PC-9 (cell line): ENCODE measurements at regions not wholly inside any gene's neighbourhood (a gene's known extent, or its start where the extent isn't known, plus 50 kb on each side); places are given as distances from the start of the nearest gene placed in this dataset.

ENCODE experiments used
- BruUV-seq: library from RNA; stranded (reverse); fragments of 400-500 nt; replicated peaks from 2 replicates; lab custom pipeline; 2021; lab: Mats Ljungman, UMichigan
- CTCF ChIA-PET: fragments of 300-600 bp; sonication (Branson Sonifier 250); formaldehyde crosslinking; loops from one replicate; lab custom pipeline; 2022; ENCODE audit warnings: antibody characterized with exemption; lab: Charles Lee
- POLR2A ChIA-PET: fragments of 300-600 bp; sonication (Branson Sonifier 250); formaldehyde crosslinking; loops from one replicate; lab custom pipeline; 2022; ENCODE audit warnings: antibody characterized with exemption; ENCODE audit not compliant: unreplicated experiment; lab: Charles Lee
- DNase-seq, 2 experiments: peaks; one replicate each; pipeline versions ENCODE4 v3.0.0 to v3.0.0-alpha.2; 2015 to 2022; ENCODE audit warnings: mixed read lengths in 1 of 2
- H2AFZ ChIP-seq: fragments of 200-600 bp; sonication (generic); 2 replicates; pipeline ENCODE4 v1.8.1; 2017; ENCODE audit warnings: antibody characterized with exemption
- H3F3A ChIP-seq: fragments of 200-600 bp; sonication (generic); 2 replicates; pipeline ENCODE4 v1.8.1; 2017; ENCODE audit warnings: antibody characterized with exemption, mild to moderate bottlenecking, low read depth; ENCODE audit not compliant: insufficient read depth
- H3K27ac ChIP-seq: fragments of 200-600 bp; sonication (generic); 2 replicates; pipeline ENCODE4 v1.6.1; 2016; ENCODE audit warnings: mixed run types
- H3K27me3 ChIP-seq: fragments of 200-600 bp; sonication (generic); 2 replicates; pipeline ENCODE4 v1.6.1; 2016; ENCODE audit warnings: low read depth, mixed run types; ENCODE audit not compliant: insufficient read depth
- H3K36me3 ChIP-seq: fragments of 200-600 bp; sonication (generic); 2 replicates; pipeline ENCODE4 v1.6.1; 2016; ENCODE audit warnings: low read depth, mixed run types
- H3K4me1 ChIP-seq: fragments of 200-600 bp; sonication (generic); replicated peaks from 2 replicates; pipeline ENCODE4 v1.6.1; 2016; ENCODE audit warnings: mixed run types; ENCODE audit not compliant: insufficient read depth
- H3K4me2 ChIP-seq: fragments of 200-600 bp; sonication (generic); 2 replicates; pipeline ENCODE4 v1.6.1; 2017; ENCODE audit warnings: mixed run types
- H3K4me3 ChIP-seq: fragments of 200-600 bp; sonication (generic); 2 replicates; pipeline ENCODE4 v1.6.1; 2016; ENCODE audit warnings: mixed run types
- H3K79me2 ChIP-seq: fragments of 200-600 bp; sonication (generic); 2 replicates; pipeline ENCODE4 v1.6.1; 2017; ENCODE audit warnings: low read depth, mixed run types
- H3K9me2 ChIP-seq: fragments of 200-600 bp; sonication (generic); 2 replicates; pipeline ENCODE4 v1.8.1; 2017; ENCODE audit warnings: mild to moderate bottlenecking; ENCODE audit not compliant: insufficient read depth
- H3K9me3 ChIP-seq: fragments of 200-600 bp; sonication (generic); 2 replicates; pipeline ENCODE4 v1.8.1; 2016; ENCODE audit warnings: low read depth; ENCODE audit not compliant: insufficient read depth
- H4K20me1 ChIP-seq: fragments of 200-600 bp; sonication (generic); 2 replicates; pipeline ENCODE4 v1.8.1; 2017; ENCODE audit not compliant: insufficient read depth
- CTCF ChIP-seq: fragments of 200-600 bp; sonication (generic); conservative IDR thresholded peaks from 2 replicates; pipeline ENCODE4 v1.6.1; 2017; ENCODE audit warnings: mixed run types, antibody characterized with exemption, mild to moderate bottlenecking, moderate library complexity
- EZH2 ChIP-seq: fragments of 200-600 bp; sonication (generic); IDR thresholded peaks from 2 replicates; pipeline ENCODE4 v1.8.0; 2017; ENCODE audit warnings: antibody characterized with exemption, low read depth
- intact Hi-C: fragments of 100-400 bp; cut with micrococcal nuclease; formaldehyde crosslinking; loops from one replicate; pipeline ENCODE4 v1.10.0; 2022; ENCODE audit not compliant: unreplicated experiment

- Histone ChIP-seq H4K20me1 (no peaks in the 10 kb centered on the region), H3K79me2 (no peaks in the 10 kb centered on the region), H3K4me2 (no peak overlapping the region), H3K9me3 (no peaks in the 10 kb centered on the region), H3K4me3 (no peak overlapping the region), H3K4me1 (no peaks in the 10 kb centered on the region), H3K27ac (no peak overlapping the region), H2AFZ (no peak overlapping the region), H3K9me2 (no peaks in the 10 kb centered on the region), H3K27me3 (no peaks in the 10 kb centered on the region), H3F3A (no peaks in the 10 kb centered on the region), H3K36me3 (no peaks in the 10 kb centered on the region)
- ChIA-PET CTCF (no interaction called here), POLR2A (no interaction called here)
- intact Hi-C loops = no loop called here
- BruUV-seq = no TSS peak
- TF ChIP-seq EZH2 = no peak
- no peak for TF ChIP-seq CTCF
- DNase-seq = no peak
Observed at GRCh38 chr13:64057372-64058020, 2641.8 kb upstream of the PCDH20 start.

- no peak overlapping the region for H3K4me3 ChIP-seq
- no peaks in the 10 kb centered on the region for H3K36me3 ChIP-seq
- POLR2A ChIA-PET = no interaction called here
- no peak overlapping the region for H3K4me2 ChIP-seq
- intact Hi-C loops = no loop called here
- no peaks in the 10 kb centered on the region for H3K27me3 ChIP-seq
- no peak for DNase-seq
- H3K27ac ChIP-seq = no peak overlapping the region
- CTCF ChIA-PET = no interaction called here
- no peaks in the 10 kb centered on the region for H3K79me2 ChIP-seq
- H3K4me1 ChIP-seq = no peaks in the 10 kb centered on the region
- H3F3A ChIP-seq = no peaks in the 10 kb centered on the region
- H3K9me3 ChIP-seq = no peaks in the 10 kb centered on the region
- no peak for TF ChIP-seq CTCF
- TF ChIP-seq EZH2 = no peak
- no TSS peak for BruUV-seq
- H2AFZ ChIP-seq = no peak overlapping the region
- H3K9me2 ChIP-seq = no peaks in the 10 kb centered on the region
- H4K20me1 ChIP-seq = no peaks in the 10 kb centered on the region
Observed at GRCh38 chr13:64054321-64054720, 2638.7 kb upstream of the PCDH20 start.

DNA sequence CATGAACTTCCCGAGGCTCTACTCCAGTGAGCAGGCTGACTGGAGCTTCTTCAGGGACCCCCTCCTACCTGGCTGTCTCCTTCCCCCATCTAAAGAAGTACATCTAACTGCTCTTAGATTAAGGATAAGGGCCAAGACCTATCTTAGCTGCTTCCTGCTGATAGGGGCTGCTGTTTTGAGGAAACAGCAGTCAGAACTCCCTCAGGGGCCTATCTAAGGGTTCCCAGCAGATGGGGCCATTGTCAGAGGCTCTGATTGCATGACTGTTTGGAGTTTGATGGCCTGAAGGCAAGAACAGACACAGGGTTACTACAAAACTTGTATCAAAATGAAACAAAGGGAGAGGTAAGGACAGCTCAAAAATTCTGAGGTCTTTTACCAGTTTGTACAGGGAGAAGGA, 2636.9 kb upstream of the PCDH20 start:
- no peak for TF ChIP-seq CTCF
- TF ChIP-seq EZH2 = no peak
- H3K27ac ChIP-seq = no peak overlapping the region
- H3K4me3 ChIP-seq = no peak overlapping the region
- no TSS peak for BruUV-seq
- H3K4me2 ChIP-seq = no peak overlapping the region
- POLR2A ChIA-PET = no interaction called here
- H3K9me2 ChIP-seq = no peaks in the 10 kb centered on the region
- DNase-seq = no peak
- H3K9me3 ChIP-seq = no peaks in the 10 kb centered on the region
- H3K79me2 ChIP-seq = no peaks in the 10 kb centered on the region
- CTCF ChIA-PET = no interaction called here
- H3F3A ChIP-seq = no peaks in the 10 kb centered on the region
- no peak overlapping the region for H2AFZ ChIP-seq
- H3K27me3 ChIP-seq = no peaks in the 10 kb centered on the region
- no peaks in the 10 kb centered on the region for H4K20me1 ChIP-seq
- no peaks in the 10 kb centered on the region for H3K36me3 ChIP-seq
- intact Hi-C loops = no loop called here
- H3K4me1 ChIP-seq = no peaks in the 10 kb centered on the region
